ENCODE measurements at regions not wholly inside any gene's neighbourhood (a gene's known extent, or its start where the extent isn't known, plus 50 kb on each side); places are given as distances from the start of the nearest gene placed in this dataset.

- H3K27me3 Mint-ChIP-seq (ENCODE audit: low read depth) = no peaks in the 10 kb centered on the region
- no peak for DNase-seq (ENCODE audit: low read depth, low spot score)
- no peaks in the 10 kb centered on the region for H3K9me3 Mint-ChIP-seq
- no peak for TF ChIP-seq CTCF (conservative IDR thresholded peaks at IDR 0.05)
- H3K4me1 Mint-ChIP-seq = peaks cover 12% of the 10 kb centered on the region
- no peaks in the 10 kb centered on the region for H3K36me3 Mint-ChIP-seq (ENCODE audit: low read depth)
- no peak overlapping the region for H3K27ac Mint-ChIP-seq (ENCODE audit: unreplicated experiment)
- H3K4me3 Mint-ChIP-seq = no peak overlapping the region
Measured at GRCh38 chr2:65541773-65542172, 109.4 kb upstream of the SPRED2 start.

GRCh38 chr2:65539633-65540032 lies 107.2 kb upstream of the SPRED2 start:
- Mint-ChIP-seq H3K4me3 (no peak overlapping the region), H3K36me3 (ENCODE audit: low read depth) (no peaks in the 10 kb centered on the region), H3K27ac (ENCODE audit: unreplicated experiment) (no peak overlapping the region), H3K27me3 (ENCODE audit: low read depth) (no peaks in the 10 kb centered on the region), H3K9me3 (no peaks in the 10 kb centered on the region), H3K4me1 (peaks cover under 1% of the 10 kb centered on the region)
- DNase-seq (ENCODE audit: low read depth, low spot score) = no peak
- no peak for TF ChIP-seq CTCF (conservative IDR thresholded peaks at IDR 0.05)

GRCh38 chr2:65537651-65538385 lies 105.4 kb upstream of the SPRED2 start:
- H3K4me1 Mint-ChIP-seq = no peaks in the 10 kb centered on the region
- DNase-seq (ENCODE audit: low read depth, low spot score) = no peak
- no peak overlapping the region for H3K27ac Mint-ChIP-seq (ENCODE audit: unreplicated experiment)
- TF ChIP-seq CTCF (conservative IDR thresholded peaks at IDR 0.05) = no peak
- no peaks in the 10 kb centered on the region for H3K36me3 Mint-ChIP-seq (ENCODE audit: low read depth)
- H3K9me3 Mint-ChIP-seq = no peaks in the 10 kb centered on the region
- H3K27me3 Mint-ChIP-seq (ENCODE audit: low read depth) = no peaks in the 10 kb centered on the region
- H3K4me3 Mint-ChIP-seq = no peak overlapping the region

GRCh38 chr2:65536596-65536995 lies 104.2 kb upstream of the SPRED2 start:
- no peak for TF ChIP-seq CTCF (conservative IDR thresholded peaks at IDR 0.05)
- H3K9me3 Mint-ChIP-seq = no peaks in the 10 kb centered on the region
- H3K36me3 Mint-ChIP-seq (ENCODE audit: low read depth) = no peaks in the 10 kb centered on the region
- no peak overlapping the region for H3K4me3 Mint-ChIP-seq
- no peak overlapping the region for H3K27ac Mint-ChIP-seq (ENCODE audit: unreplicated experiment)
- no peaks in the 10 kb centered on the region for H3K4me1 Mint-ChIP-seq
- DNase-seq (ENCODE audit: low read depth, low spot score) = no peak
- no peaks in the 10 kb centered on the region for H3K27me3 Mint-ChIP-seq (ENCODE audit: low read depth)

GRCh38 chr2:65532937-65533336 lies 100.5 kb upstream of the SPRED2 start:
- H3K27me3 Mint-ChIP-seq (ENCODE audit: low read depth) = no peaks in the 10 kb centered on the region
- H3K36me3 Mint-ChIP-seq (ENCODE audit: low read depth) = no peaks in the 10 kb centered on the region
- no peak for DNase-seq (ENCODE audit: low read depth, low spot score)
- H3K4me3 Mint-ChIP-seq = no peak overlapping the region
- no peak for TF ChIP-seq CTCF (conservative IDR thresholded peaks at IDR 0.05)
- no peaks in the 10 kb centered on the region for H3K4me1 Mint-ChIP-seq
- H3K9me3 Mint-ChIP-seq = no peaks in the 10 kb centered on the region
- H3K27ac Mint-ChIP-seq (ENCODE audit: unreplicated experiment) = no peak overlapping the region

Measured in neural crest cell (in vitro differentiated cells).